GM23248 (cell line): ENCODE measurements at regions not wholly inside any gene's neighbourhood (a gene's known extent, or its start where the extent isn't known, plus 50 kb on each side); places are given as distances from the start of the nearest gene placed in this dataset.

Experiments
- EZH2 ChIP-seq: fragments of 200-600 bp; sonication (generic); IDR thresholded peaks from 2 replicates; pipeline ENCODE4 v1.6.1; 2018; ENCODE audit warnings: antibody characterized with exemption, mild to moderate bottlenecking; ENCODE audit not compliant: insufficient read depth, poor library complexity, severe bottlenecking
- EZH2phosphoT487 ChIP-seq: fragments of 200-600 bp; sonication (generic); IDR thresholded peaks from 2 replicates; pipeline ENCODE4 v1.6.1; 2018; ENCODE audit warnings: antibody characterized with exemption, moderate library complexity, mild to moderate bottlenecking, low read depth; ENCODE audit not compliant: insufficient read depth

- TF ChIP-seq EZH2 = no peak
- TF ChIP-seq EZH2phosphoT487 = no peak
These were observed 318.0 kb upstream of the KLF12 start for GRCh38 chr13:74452176-74452575.
